GM21390 (cell line): ENCODE measurements at regions not wholly inside any gene's neighbourhood (a gene's known extent, or its start where the extent isn't known, plus 50 kb on each side); places are given as distances from the start of the nearest gene placed in this dataset.
"Not testable (repeated sequence)": the region's sequence is repeated elsewhere in the genome, so short reads cannot be mapped to it uniquely, and the experiment has no call there.

Experiments used
- ATAC-seq: cut with Tn5 transposase; IDR thresholded peaks from one replicate; pipeline ENCODE4 v1.9.1; 2021; ENCODE audit not compliant: unreplicated experiment

DNA sequence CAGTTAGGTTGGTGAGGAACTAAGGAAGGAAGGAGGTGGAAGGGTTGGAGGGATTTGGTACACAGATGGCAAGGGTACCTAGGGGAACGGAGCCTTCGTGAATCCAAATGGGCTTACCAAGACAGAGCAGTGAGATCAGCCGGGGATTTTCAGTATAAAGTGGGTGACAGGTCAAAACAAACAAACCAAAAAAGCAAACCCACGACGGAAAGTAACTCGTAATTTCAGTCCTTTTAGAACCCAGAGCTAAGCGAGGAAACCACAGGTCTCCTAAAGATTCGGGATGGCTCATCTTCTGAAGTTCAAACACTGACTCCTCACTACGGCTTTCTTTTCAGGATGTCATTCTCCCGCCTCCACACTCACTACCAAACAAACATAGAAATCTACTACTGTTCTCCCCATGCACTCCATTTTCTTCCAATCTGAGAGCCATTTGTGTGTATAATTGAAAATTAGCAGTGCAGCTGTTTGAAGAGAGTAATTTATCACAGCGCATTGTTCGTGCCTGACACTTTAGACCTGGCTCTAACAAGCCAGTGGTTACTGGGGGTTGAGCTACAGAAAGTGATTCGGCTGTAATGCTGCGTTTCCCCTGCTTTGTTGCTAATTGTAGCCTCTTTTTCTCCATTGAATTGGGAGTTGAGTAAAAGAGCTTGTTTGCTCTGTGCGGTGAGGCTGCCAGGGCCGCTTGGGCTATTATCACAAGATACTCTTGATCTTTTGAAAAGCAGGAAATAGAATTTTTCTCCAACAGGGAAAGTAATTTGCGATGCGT is 64.7 kb upstream of the CCDC39 start:
- no peak for ATAC-seq

GRCh38 chr3:180747805-180748361 is 68.6 kb upstream of the CCDC39 start:
- ATAC-seq = no peak

- no peak for ATAC-seq
These were observed 70.0 kb upstream of the CCDC39 start for GRCh38 chr3:180749322-180749721.

GRCh38 chr3:180749796-180750195 is 70.5 kb upstream of the CCDC39 start:
- ATAC-seq = no peak

DNA sequence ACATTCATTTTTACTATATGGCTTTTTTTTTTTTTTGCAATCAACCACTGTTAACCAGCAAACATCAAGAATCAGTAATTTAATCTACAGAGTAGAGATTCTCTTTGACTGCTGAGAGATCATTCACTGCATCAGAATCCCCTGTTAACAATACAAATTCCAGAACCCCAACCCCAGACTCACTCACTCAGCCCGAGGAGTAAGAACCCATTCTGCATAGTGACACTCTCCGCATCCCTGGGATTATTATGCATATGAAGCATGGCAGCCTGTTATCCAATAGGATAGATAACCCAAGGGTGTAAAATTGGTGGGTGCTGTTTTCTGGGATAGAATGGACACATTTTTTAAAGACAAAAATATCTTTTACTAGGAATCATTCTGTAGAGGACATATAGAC is 76.3 kb upstream of the CCDC39 start:
- no peak for ATAC-seq

GRCh38 chr3:180762866-180763265 is 83.6 kb upstream of the CCDC39 start:
- no peak for ATAC-seq

GRCh38 chr3:180764481-180764880 is 85.2 kb upstream of the CCDC39 start:
- no peak for ATAC-seq

DNA sequence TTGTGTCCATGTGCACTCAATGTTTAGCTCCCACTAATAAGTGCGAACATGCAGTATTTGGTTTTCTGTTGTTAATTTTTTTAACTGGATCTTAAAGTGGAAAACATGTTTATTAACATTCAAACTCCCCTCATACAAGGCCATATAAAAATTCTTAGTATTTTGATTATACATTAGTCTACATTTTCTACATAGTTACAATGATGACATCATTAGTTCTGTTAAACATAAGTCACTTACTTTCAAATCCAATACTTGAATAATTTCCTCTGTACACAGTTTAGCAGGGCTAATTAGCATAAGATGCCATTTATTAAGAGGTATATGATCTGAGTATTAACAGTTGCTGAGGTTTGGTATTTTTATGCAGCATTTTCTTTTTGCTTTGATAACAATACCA is 91.3 kb upstream of the CCDC39 start:
- no peak for ATAC-seq

DNA sequence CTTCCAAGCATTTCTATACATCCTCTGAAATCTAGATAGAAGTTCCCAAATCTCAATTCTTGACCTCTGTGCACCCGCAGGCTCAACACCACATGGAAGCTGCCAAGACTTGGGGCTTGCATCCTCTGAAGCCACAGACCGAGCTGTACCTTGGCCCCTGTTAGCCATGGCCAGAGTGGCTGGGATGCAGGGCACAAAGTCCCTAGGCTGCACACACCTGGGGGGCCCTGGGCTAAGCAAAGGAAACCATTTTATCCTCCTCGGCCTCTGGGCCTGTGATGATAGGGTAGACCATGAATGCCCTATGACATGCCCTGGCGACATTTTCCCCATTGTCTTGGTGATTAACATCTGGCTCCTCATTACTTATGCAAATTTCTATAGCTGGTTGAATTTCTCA is 97.1 kb upstream of the CCDC39 start:
- ATAC-seq = no peak

DNA sequence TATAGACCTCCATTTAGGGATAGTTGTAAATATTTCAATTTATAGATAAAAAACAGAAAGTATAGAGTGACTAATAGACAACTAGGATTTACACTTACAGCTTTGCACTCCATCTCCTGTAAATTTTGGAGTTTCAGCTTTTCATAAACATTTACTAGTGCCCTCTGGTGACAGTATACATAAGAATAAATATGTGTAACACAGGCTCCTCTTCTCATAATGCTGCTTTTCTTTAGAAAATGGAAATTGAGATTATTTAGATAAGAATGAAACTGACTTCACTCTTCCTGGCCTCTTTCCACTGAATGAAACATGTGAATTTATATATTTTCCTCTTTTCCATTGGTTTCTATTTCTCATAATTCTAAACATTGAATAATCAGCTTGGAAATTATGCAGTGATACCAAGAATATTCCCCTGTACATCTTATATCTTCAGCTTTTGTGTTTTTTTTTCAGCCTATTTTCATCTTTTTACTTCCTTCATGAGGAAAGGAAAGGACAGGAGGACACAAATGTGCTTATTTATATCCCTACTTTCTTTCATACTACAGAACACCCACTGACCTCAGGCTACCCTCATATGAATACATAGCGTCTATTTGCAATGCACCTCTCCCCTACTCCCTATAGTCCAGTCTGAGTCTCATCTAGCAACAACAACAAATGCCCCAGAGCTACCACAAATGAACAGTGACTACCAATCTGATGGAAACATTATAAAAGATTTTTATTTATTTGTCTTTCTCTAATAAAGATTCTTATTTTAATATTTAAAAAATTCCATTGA is 103.1 kb upstream of the CCDC39 start:
- ATAC-seq = no peak

DNA sequence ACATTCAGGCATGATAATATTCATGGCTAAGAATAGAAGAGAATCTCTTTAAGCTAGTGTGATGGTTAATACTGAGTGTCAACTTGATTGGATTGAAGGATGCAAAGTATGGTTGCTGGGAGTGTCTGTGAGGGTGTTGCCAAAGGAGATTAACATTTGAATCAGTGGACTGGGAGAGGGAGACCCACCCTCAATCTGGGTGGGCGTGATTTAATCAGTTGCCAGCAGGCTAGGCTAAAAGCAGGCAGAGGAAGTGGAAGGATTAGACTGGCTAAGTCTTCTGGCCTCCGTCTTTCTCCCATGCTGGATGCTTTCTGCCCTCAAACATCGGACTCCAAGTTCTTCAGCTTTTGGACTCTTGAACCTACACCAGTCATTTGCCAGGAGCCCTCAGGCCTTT is 106.9 kb upstream of the CCDC39 start:
- ATAC-seq = not testable (repeated sequence)

DNA sequence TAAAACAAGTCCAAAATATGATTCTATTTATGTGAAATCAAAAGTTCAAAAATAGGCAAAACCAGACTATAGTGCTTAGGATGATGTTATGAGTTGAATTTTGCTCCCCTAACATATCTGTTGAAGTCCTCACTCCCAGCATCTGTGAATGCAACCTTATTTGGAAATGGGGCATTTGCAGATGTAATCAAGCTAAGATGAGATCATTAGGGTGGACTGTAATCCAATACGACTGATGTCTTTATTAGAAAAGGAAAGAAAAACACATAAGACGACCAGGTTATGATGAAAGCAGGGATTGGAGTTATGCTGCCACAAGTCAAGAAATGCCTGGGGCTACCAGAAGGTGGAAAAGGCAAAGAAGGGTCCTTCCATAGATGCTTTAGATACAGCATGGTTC is 110.5 kb upstream of the CCDC39 start:
- ATAC-seq = no peak

- ATAC-seq = no peak
These were observed 114.3 kb upstream of the FXR1 start for GRCh38 chr3:180798197-180798596.

GRCh38 chr3:180802837-180803236 is 109.6 kb upstream of the FXR1 start:
- ATAC-seq = no peak

DNA sequence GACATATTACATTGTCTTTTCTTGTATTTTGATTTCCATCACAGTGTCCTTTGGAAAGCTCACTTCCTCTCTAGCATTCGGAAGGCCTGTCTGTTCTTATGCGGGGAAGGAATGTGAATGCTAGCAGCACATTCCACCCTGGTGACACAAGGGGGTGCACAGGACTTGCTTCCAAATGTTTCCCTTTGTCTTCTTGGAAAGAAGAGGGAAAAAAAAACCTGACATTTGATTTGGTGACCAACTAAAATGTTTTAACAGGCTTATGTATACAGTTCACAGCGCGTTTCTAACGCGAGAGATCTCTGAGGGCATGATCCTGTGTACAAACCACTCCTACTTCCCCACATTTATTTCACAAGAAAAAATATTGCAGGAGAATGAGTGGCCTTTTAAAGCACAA is 107.6 kb upstream of the FXR1 start:
- ATAC-seq = no peak

GRCh38 chr3:180808823-180809575 is 103.5 kb upstream of the FXR1 start:
- ATAC-seq = no peak

GRCh38 chr3:180820400-180820799 is 92.1 kb upstream of the FXR1 start:
- no peak for ATAC-seq

DNA sequence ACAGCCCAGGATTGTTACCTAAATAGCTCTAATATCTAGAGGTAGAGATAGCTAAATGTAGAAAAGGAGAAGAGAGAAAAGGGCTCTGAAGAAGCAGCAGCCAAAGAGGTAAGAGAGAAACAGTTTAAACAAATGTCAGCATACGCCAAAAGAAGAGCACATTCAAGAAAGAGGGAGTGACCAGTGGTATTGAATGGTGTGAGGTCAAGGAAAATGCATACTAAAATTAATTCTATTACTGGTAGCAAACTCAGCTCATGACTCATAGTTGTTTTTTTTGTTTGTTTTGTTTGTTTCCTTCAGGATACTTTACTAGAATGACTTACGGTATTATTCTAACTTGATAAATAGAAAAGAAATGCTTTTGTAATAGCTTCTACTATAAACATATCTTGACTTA is 86.5 kb upstream of the FXR1 start:
- ATAC-seq = no peak

DNA sequence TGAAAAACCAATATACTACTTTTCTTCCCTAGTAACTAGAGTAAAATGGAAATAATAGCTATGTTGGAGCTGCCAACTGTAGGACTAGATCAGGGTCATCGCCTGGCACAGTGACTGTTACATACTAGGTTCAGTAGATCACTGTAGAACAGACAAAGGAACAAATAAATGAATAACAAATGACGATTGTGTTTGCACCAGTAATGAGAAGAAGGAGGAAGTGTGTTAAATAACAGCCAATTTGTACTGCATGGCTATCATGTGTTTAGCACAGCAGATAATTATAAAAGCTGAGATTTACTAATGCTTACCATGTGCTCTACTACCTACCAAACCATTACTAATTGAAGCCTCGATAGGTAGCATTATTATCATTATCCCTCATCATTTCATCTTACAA is 85.3 kb upstream of the FXR1 start:
- no peak for ATAC-seq

- no peak for ATAC-seq
These were observed 84.3 kb upstream of the FXR1 start for GRCh38 chr3:180828001-180828720.
